ENCODE measurements at regions not wholly inside any gene's neighbourhood (a gene's known extent, or its start where the extent isn't known, plus 50 kb on each side); places are given as distances from the start of the nearest gene placed in this dataset.
A peak's percentile ranks its signal among the peaks of the same experiment; 100 is the strongest.

DNA sequence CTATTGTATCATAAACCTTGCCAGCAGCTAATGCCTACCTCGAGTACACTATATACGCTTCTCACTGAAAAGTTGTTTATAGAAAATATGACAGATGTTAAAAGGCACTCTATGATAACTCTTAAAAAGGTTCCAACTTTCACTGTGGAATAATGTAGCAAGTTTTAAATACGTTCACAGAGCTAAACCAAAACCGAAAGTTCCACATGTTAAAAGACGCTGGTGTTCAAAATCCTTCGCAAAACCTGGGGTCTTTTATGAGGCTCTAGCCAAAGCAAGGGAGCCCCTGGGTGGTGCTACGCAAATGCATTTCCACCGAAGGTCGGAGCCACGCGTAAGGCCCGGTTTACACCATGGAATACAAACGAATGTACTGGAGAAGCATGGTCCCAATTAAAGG lies 103.7 kb upstream of the TENM3 start:
- Histone ChIP-seq H3K9ac (ENCODE audit: low read depth, low read length) (no peak overlapping the region), H3K4me3 (ENCODE audit: low read length) (no peak overlapping the region), H3K9me3 (ENCODE audit: insufficient read depth, low read depth, low read length) (no peaks in the 10 kb centered on the region), H3K4me1 (ENCODE audit: insufficient read depth, low read length) (peaks cover 25% of the 10 kb centered on the region; the same call in 1 of the 2 replicates), H3K36me3 (ENCODE audit: insufficient read depth, low read depth, low read length) (no peaks in the 10 kb centered on the region), H3K27me3 (ENCODE audit: insufficient read depth, low read length) (peaks cover 35% of the 10 kb centered on the region), H3K27ac (ENCODE audit: low read length) (no peak overlapping the region)

DNA sequence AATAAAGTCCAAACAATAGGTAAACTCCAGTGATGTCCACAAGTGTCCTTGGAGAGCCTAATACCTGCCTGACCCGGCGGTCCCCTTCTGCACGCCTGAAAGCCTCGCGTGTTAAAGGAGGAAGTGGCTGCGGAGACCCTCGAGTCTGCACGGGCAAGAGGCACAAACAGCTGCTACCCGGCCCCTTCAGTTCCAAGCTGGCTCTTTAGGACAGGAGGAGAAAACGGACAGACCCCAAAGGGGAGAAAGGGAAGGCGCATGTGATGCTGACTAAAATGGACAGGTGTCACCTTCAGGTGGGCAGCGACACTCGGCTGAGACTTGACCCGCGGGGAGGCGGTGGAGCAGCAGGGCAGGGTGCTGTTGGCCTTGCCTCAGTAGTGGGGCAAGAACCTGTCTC lies 102.7 kb upstream of the TENM3 start:
- no peaks in the 10 kb centered on the region for H3K9me3 ChIP-seq (ENCODE audit: insufficient read depth, low read depth, low read length)
- no peak overlapping the region for H3K27ac ChIP-seq (ENCODE audit: low read length)
- H3K4me3 ChIP-seq (ENCODE audit: low read length): no peak overlapping the region
- peaks cover 25% of the 10 kb centered on the region; the same call in 1 of the 2 replicates for H3K4me1 ChIP-seq (ENCODE audit: insufficient read depth, low read length)
- no peak overlapping the region for H3K9ac ChIP-seq (ENCODE audit: low read depth, low read length)
- peaks cover 35% of the 10 kb centered on the region for H3K27me3 ChIP-seq (ENCODE audit: insufficient read depth, low read length)
- H3K36me3 ChIP-seq (ENCODE audit: insufficient read depth, low read depth, low read length): no peaks in the 10 kb centered on the region

DNA sequence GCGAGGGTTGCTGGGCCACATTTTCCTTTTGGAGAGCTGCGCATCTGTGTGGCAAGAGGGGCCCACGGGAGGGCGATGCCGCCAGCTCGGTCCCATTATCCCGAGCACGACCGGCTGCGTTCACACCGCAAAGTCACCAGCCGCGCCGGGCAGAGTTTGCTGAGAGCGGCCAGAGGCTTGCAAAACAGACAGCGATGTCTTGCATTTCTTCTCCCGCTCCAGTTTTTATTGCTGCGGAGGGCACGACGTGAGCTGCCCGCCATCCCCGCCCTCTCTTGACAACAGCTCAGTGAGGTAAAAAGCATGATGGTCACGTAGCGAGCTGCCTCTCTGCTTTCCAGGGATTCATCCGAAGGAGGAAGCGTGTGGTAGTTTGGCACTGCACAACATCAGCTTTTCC lies 102.1 kb upstream of the TENM3 start:
- Histone ChIP-seq H3K4me1 (ENCODE audit: insufficient read depth, low read length) (peaks cover 24% of the 10 kb centered on the region; the same call in 1 of the 2 replicates), H3K9ac (ENCODE audit: low read depth, low read length) (0 out of 2 replicates have a peak overlapping the region, but pooled peaks have one; percentile 2), H3K27ac (ENCODE audit: low read length) (no peak overlapping the region), H3K9me3 (ENCODE audit: insufficient read depth, low read depth, low read length) (no peaks in the 10 kb centered on the region), H3K27me3 (ENCODE audit: insufficient read depth, low read length) (peaks cover 35% of the 10 kb centered on the region), H3K36me3 (ENCODE audit: insufficient read depth, low read depth, low read length) (no peaks in the 10 kb centered on the region), H3K4me3 (ENCODE audit: low read length) (peak overlapping the region; percentile 51; the same call in 1 of the 2 replicates)

DNA sequence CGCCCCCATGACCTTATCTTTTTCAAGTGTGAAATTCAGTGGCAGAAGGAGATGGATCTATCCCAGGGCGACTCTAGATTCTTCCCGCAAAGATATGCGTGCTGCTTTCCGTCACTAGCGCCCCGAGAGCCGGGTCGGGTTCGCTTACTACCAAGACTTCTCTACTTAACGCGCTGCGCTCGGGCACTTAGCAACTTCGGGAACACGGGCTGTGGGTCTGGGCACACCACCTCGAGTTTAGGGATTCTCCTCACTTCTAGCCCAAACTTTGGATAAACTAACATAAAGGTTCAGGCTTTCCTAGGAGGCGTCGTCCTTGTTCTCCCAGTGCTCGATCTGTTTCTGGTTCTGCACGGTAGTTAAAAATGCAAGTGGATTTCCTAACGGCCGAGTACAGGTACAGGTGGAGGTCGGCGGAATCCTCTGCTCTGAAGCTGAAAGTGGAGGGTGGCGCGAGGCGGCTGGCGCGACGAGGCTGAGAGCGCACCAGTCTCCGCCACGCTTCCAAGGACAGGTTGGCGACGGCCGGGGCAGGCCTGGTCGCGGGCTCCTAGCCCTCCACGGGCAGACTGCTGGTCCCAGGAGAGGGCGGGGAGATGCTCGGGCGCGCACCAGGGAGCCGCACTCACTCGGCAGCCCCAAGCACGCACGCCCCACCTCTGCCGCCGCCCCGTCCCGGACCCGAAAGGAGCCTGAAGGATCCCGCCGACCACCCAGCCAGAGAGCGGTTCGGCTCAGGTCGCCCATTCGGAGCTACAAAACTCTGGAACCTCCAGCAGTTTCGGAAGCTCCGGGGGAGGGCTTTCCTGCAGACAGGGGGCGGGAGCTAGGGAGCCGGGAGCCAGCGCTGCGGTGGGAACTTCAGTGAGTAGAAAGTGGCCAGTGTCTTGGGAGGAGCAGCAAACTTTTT lies 100.8 kb upstream of the TENM3 start:
- no peak overlapping the region for H3K27ac ChIP-seq (ENCODE audit: low read length)
- H3K9me3 ChIP-seq (ENCODE audit: insufficient read depth, low read depth, low read length): no peaks in the 10 kb centered on the region
- no peaks in the 10 kb centered on the region for H3K36me3 ChIP-seq (ENCODE audit: insufficient read depth, low read depth, low read length)
- peaks cover 35% of the 10 kb centered on the region for H3K27me3 ChIP-seq (ENCODE audit: insufficient read depth, low read length)
- H3K4me1 ChIP-seq (ENCODE audit: insufficient read depth, low read length): peaks cover 18% of the 10 kb centered on the region; the same call in 1 of the 2 replicates
- peak overlapping the region; percentile 82; the same call in 1 of the 2 replicates for H3K9ac ChIP-seq (ENCODE audit: low read depth, low read length)
- H3K4me3 ChIP-seq (ENCODE audit: low read length): peak overlapping the region; percentile 85

DNA sequence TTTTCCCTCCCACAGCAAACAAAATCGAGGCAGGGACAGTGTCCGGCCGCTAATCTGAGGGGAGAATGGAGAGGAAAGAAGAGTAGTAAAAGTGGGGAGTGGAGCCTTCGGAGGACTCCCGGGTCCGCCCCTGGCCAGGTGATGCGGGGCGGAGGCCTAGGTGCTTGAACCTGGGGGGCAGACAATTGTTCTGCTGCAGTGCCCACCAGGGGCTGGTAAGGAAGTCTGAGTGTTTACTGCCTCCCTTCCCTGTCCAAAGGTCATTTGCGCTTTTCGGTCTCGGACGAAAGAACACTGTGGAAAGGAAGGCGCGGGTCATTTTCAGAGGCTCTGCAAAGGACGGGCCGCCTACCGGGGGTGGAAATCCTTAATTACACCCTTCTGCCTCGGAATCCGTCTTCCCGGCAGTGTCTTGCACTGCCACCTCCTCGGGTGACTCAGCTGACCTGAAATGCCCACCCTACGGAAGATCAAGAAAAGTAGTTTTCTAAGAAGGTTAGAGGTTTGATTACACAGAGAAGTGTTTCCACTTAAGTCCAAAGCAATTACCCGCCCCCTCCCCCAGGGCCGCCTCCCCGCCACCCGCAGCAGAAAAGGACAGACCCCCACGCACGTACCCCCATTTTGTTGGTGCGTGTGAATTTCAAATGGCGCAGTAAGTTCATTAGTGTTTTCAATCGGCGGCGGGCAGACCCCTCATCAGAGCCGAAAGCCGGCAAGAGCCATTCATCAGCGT lies 99.9 kb upstream of the TENM3 start:
- Histone ChIP-seq H3K27ac (ENCODE audit: low read length) (no peak overlapping the region), H3K9ac (ENCODE audit: low read depth, low read length) (peak overlapping the region; percentile 82; the same call in 1 of the 2 replicates)

DNA sequence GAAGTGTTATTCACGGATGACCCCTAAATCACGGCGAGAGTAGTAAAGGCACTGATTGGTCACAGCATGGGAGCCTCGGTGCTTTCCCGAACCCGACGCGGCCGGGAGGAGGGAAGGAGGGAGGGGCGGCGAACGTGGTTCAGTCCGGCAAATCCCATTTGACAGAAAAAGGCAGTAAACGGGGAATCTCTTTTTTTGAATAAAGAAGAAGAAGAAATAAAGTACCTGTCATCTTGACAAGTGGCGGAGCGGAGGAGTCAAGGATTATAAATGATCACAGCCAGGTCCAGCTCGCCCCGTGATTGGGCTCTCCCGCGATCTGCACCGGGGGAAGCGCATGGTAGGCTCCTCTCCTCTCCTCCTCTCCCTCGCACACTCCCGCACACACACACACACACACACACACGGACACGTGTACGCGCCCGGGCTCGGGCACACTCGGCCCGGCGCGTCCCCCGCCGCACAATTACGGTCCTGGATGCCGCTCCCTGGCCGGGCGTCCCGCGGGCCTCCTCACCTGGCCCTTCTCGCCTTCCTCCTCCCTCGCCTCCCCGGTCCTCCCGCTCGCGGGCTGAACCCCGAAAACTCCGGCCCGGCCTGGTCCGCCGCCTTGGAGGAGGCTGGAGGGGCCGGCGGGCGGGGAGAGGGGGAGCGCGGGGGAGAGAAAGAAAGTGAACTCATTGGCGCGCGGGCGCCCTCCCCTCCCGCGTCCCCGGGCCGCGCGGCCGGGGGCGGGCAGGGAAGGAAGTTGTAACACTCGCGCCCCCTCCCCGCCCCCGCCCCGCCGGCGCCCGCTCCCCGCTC lies 99.2 kb upstream of the TENM3 start:
- H3K36me3 ChIP-seq (ENCODE audit: insufficient read depth, low read depth, low read length): no peaks in the 10 kb centered on the region
- peaks cover 22% of the 10 kb centered on the region for H3K4me1 ChIP-seq (ENCODE audit: insufficient read depth, low read length)
- peak overlapping the region; percentile 82; the same call in 1 of the 2 replicates for H3K9ac ChIP-seq (ENCODE audit: low read depth, low read length)
- H3K27ac ChIP-seq (ENCODE audit: low read length): peak overlapping the region; percentile 89
- H3K9me3 ChIP-seq (ENCODE audit: insufficient read depth, low read depth, low read length): no peaks in the 10 kb centered on the region
- peaks cover 35% of the 10 kb centered on the region for H3K27me3 ChIP-seq (ENCODE audit: insufficient read depth, low read length)
- H3K4me3 ChIP-seq (ENCODE audit: low read length): peak overlapping the region; percentile 85

More for the DNA sequence above, 99.9 kb upstream of the TENM3 start:
- peaks cover 35% of the 10 kb centered on the region for H3K27me3 ChIP-seq (ENCODE audit: insufficient read depth, low read length)
- H3K4me1 ChIP-seq (ENCODE audit: insufficient read depth, low read length): peaks cover 17% of the 10 kb centered on the region; the same call in 1 of the 2 replicates
- H3K4me3 ChIP-seq (ENCODE audit: low read length): peak overlapping the region; percentile 85
- H3K9me3 ChIP-seq (ENCODE audit: insufficient read depth, low read depth, low read length): no peaks in the 10 kb centered on the region
- H3K36me3 ChIP-seq (ENCODE audit: insufficient read depth, low read depth, low read length): no peaks in the 10 kb centered on the region

DNA sequence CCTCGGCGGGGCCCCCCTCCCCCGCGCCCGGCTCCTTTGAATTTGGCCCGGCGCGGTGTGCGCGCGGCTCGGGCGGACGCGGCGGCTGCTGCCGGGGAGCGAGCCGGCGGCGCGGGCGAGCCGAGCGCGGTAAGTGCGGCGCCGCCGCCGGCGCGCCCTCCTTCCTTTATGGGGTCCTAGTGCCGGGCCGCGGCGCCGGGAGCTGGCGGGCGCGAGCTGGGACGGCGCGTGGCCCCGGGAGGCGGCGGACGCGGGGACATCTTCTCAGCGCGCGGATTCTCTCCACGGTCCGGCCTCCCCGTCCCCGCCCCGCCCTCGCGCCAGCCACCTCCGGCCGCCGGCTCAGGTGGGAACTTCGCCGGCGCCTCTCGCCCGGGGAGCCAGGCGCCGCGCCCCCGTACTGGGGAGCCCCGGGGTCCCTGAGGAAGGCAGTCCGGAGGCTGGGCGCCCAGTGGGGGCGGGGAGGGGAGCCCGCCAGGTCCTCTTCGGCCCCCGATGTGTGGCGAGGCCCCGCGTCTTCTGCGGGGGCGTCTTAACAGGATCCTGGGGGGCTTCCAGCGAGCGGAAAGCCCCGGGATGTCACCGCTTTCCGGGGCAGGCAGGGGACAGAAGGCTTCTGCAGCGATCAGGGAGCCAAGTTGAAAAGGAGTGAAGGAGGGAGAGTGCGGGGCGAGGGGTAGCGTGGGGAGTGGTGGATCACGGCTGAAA lies 98.4 kb upstream of the TENM3 start:
- H3K9me3 ChIP-seq (ENCODE audit: insufficient read depth, low read depth, low read length): no peaks in the 10 kb centered on the region
- H3K4me3 ChIP-seq (ENCODE audit: low read length): peak overlapping the region; percentile 95
- H3K4me1 ChIP-seq (ENCODE audit: insufficient read depth, low read length): peaks cover 24% of the 10 kb centered on the region
- peak overlapping the region; percentile 88; the same call in 1 of the 2 replicates for H3K9ac ChIP-seq (ENCODE audit: low read depth, low read length)
- no peaks in the 10 kb centered on the region for H3K36me3 ChIP-seq (ENCODE audit: insufficient read depth, low read depth, low read length)
- H3K27ac ChIP-seq (ENCODE audit: low read length): peak overlapping the region; percentile 60
- H3K27me3 ChIP-seq (ENCODE audit: insufficient read depth, low read length): peaks cover 28% of the 10 kb centered on the region

DNA sequence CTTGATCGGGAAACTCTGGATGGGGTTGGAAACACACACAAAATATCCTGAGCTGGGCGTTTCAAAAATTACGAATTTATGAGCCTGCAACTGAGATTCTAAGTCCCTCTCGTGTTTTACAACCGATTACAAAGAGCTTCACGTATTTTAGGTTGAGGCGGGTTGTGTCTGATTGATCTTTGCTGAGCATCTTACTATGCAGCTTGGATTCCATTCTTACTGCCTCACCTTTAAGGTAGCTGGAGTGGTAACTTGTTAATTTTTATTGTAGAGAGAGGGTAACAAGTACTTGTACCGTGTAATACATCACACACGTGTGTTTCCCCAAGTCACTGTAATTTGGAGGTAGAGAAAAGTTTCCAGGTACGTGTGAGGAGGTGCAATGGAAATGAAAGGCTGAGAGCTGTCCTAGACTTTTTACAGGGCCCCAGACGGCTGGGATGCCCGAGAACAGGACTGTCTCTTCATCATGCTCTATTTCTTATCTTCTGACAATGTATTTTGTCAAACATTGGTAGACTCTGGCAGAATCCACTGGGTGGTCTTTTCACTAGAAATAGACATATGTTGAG lies 97.8 kb upstream of the TENM3 start:
- Histone ChIP-seq H3K4me1 (ENCODE audit: insufficient read depth, low read length) (peaks cover 24% of the 10 kb centered on the region), H3K9me3 (ENCODE audit: insufficient read depth, low read depth, low read length) (no peaks in the 10 kb centered on the region), H3K27me3 (ENCODE audit: insufficient read depth, low read length) (peaks cover 22% of the 10 kb centered on the region), H3K9ac (ENCODE audit: low read depth, low read length) (peak overlapping the region; percentile 88; the same call in 1 of the 2 replicates), H3K27ac (ENCODE audit: low read length) (peak overlapping the region; percentile 60), H3K4me3 (ENCODE audit: low read length) (peak overlapping the region; percentile 95), H3K36me3 (ENCODE audit: insufficient read depth, low read depth, low read length) (no peaks in the 10 kb centered on the region)

DNA sequence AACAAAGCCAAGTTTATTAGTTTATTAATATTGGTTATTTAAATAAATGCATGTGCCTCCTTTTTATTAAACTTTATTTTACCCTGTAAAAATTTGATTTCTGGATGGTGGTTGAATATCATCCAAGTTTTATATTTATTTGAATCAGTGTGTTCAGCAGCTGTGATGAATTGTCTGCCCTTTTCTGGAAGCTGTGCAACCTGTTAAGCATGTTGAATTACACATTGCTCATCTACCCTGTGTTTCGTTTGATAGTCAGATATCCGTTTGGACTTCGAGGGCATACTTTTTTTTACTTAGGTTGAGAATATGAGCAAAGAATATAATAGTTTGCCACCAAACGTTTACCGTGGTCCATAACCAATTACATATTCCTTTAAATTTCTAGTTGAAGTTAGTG lies 95.8 kb upstream of the TENM3 start:
- peaks cover 16% of the 10 kb centered on the region for H3K4me1 ChIP-seq (ENCODE audit: insufficient read depth, low read length)
- H3K27me3 ChIP-seq (ENCODE audit: insufficient read depth, low read length): peaks cover 2% of the 10 kb centered on the region
- no peak overlapping the region for H3K27ac ChIP-seq (ENCODE audit: low read length)
- H3K36me3 ChIP-seq (ENCODE audit: insufficient read depth, low read depth, low read length): no peaks in the 10 kb centered on the region
- no peak overlapping the region for H3K4me3 ChIP-seq (ENCODE audit: low read length)
- H3K9me3 ChIP-seq (ENCODE audit: insufficient read depth, low read depth, low read length): no peaks in the 10 kb centered on the region
- no peak overlapping the region for H3K9ac ChIP-seq (ENCODE audit: low read depth, low read length)

DNA sequence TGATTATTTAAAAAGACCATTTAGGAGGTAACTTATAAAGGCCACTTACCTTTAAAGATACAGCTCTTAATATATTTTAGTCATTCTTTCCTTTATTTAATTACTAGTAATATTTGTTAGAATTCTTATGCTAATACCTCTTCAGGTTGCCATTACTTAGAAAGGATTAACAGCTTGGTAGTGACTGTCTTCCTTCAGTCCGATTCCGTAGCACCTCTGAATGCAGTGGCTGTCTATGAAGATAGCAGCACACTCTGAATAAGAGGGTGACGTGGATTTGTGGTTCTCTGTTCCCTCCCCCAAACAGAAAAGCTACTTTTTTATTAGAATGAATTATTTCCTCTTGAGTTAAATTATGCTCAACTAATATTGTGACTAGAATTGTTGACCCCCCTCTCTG lies 92.6 kb upstream of the TENM3 start:
- Histone ChIP-seq H3K27ac (ENCODE audit: low read length) (no peak overlapping the region), H3K4me3 (ENCODE audit: low read length) (no peak overlapping the region), H3K27me3 (ENCODE audit: insufficient read depth, low read length) (no peaks in the 10 kb centered on the region), H3K9ac (ENCODE audit: low read depth, low read length) (no peak overlapping the region), H3K9me3 (ENCODE audit: insufficient read depth, low read depth, low read length) (no peaks in the 10 kb centered on the region), H3K36me3 (ENCODE audit: insufficient read depth, low read depth, low read length) (no peaks in the 10 kb centered on the region), H3K4me1 (ENCODE audit: insufficient read depth, low read length) (peaks cover 16% of the 10 kb centered on the region)

Data from iPS-20b (cell line).